ENCODE measurements at regions not wholly inside any gene's neighbourhood (a gene's known extent, or its start where the extent isn't known, plus 50 kb on each side); places are given as distances from the start of the nearest gene placed in this dataset.

DNA sequence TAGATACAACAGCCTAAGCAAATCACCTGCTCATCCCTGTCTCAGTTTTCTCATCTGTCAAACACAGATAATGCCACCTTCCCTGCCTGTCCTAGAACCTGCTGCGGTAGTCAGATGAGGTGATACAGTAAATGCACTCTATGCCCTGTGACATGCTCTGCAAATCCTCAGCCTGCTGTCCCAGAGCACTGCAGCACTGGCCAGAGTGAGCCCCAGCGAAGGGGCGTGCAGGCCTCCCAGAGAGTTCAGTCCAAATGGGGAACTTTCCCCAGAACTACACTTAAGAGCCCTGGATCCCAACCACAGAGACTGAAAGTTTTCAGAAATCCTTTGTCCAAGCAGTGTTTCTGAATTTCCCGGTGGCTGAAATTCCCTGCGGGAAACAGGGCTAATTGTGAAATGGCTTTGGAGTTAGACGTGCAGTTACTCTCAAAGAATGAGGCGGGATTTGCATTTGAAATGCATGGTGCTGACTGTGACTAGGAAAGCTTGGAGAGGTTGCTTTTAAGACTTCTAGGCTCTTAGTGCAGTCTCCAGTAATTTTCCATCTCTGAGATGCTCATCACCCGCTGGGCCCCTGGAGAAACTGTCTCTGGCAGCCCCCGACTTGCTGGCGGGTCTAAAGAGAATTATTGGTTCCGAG, 206.5 kb upstream of the AJAP1 start:
- no peak overlapping the region for H3K27ac Mint-ChIP-seq
- peaks cover 9% of the 10 kb centered on the region for H3K36me3 Mint-ChIP-seq (ENCODE audit: low read depth)
- H3K4me3 Mint-ChIP-seq: no peak overlapping the region
- TF ChIP-seq CTCF (IDR thresholded peaks at IDR 0.05): no peak
- no peaks in the 10 kb centered on the region; the same call in 1 of the 2 replicates for H3K27me3 Mint-ChIP-seq (ENCODE audit: insufficient read depth)
- peaks cover 76% of the 10 kb centered on the region for H3K9me3 Mint-ChIP-seq
- H3K4me1 Mint-ChIP-seq (ENCODE audit: low read depth): no peaks in the 10 kb centered on the region
- no peak for DNase-seq

DNA sequence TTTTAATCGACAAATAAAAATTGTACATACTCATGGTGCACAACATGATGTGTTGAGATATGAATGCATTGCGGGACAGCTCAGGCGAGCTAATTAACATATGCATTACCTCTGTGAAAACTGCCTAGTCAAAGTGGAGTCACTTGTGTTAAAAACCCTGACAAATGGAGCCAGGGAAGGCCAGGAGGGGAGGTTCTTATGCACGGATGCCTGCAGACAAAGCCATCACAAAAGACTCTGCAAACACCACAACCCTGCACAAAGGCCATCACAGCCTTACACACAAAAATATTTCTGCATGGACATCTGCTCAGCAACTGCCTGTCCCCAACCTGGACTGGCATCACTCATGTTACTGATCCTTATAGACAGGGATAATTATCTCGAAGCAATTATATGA, 204.4 kb upstream of the AJAP1 start:
- Mint-ChIP-seq H3K4me1 (ENCODE audit: low read depth) (no peaks in the 10 kb centered on the region), H3K4me3 (no peak overlapping the region), H3K27me3 (ENCODE audit: insufficient read depth) (no peaks in the 10 kb centered on the region), H3K36me3 (ENCODE audit: low read depth) (no peaks in the 10 kb centered on the region), H3K27ac (no peak overlapping the region), H3K9me3 (peaks cover 71% of the 10 kb centered on the region)
- no peak for TF ChIP-seq CTCF (IDR thresholded peaks at IDR 0.05)
- no peak for DNase-seq

GRCh38 chr1:4452701-4453100, 201.7 kb upstream of the AJAP1 start:
- no peak for DNase-seq
- Mint-ChIP-seq H3K27ac (no peak overlapping the region), H3K9me3 (peaks cover 61% of the 10 kb centered on the region), H3K4me3 (no peak overlapping the region), H3K27me3 (ENCODE audit: insufficient read depth) (no peaks in the 10 kb centered on the region), H3K4me1 (ENCODE audit: low read depth) (no peaks in the 10 kb centered on the region), H3K36me3 (ENCODE audit: low read depth) (no peaks in the 10 kb centered on the region)
- no peak for TF ChIP-seq CTCF (IDR thresholded peaks at IDR 0.05)

DNA sequence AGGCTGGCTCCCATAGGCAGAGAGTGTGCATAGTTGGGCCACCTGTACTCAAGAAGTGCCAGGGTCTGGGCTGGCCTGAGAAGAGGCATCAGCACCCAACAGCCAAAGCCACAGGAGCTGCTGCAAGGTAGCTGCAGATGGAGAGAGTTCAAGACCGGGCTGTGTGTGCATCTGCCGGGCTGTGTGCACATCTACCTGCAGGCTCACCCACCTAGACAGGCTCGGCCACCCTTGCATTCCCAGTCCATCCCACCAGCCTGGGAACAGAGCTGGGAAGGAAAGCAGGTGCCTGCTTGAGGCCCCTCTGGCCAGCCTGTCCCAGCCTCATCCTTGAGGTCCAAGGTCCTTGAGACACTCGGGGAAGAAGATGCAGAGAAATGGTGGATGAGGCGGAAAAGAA, 194.4 kb upstream of the AJAP1 start:
- DNase-seq: no peak
- Mint-ChIP-seq H3K27me3 (ENCODE audit: insufficient read depth) (peaks cover 2% of the 10 kb centered on the region; the same call in 1 of the 2 replicates), H3K36me3 (ENCODE audit: low read depth) (peaks cover 7% of the 10 kb centered on the region), H3K27ac (no peak overlapping the region), H3K9me3 (peaks cover 53% of the 10 kb centered on the region), H3K4me3 (no peak overlapping the region), H3K4me1 (ENCODE audit: low read depth) (no peaks in the 10 kb centered on the region)
- TF ChIP-seq CTCF (IDR thresholded peaks at IDR 0.05): no peak

DNA sequence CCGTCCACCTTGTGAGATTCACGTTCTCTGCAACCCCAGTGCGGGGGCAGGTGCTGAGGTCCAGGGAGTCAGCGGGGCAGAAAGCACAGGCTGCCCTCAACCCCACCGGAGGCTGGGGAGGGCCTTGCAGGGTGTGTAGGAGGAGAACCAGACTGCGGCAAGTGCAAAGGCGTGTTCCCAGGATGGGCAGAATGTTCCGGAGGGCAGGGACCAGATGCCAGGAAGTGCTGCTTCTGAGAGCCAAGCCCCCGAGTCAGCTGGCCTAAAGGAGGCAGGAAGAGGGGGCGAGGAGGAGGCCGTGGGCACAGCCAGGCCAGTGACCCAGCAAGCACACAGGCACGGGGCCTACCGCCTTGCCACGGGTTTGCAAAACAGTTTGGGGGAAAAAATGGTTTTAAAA, 193.8 kb upstream of the AJAP1 start:
- Mint-ChIP-seq H3K36me3 (ENCODE audit: low read depth) (peaks cover 7% of the 10 kb centered on the region), H3K27me3 (ENCODE audit: insufficient read depth) (peaks cover 2% of the 10 kb centered on the region; the same call in 1 of the 2 replicates), H3K27ac (no peak overlapping the region), H3K9me3 (peaks cover 53% of the 10 kb centered on the region), H3K4me3 (no peak overlapping the region), H3K4me1 (ENCODE audit: low read depth) (no peaks in the 10 kb centered on the region)
- no peak for TF ChIP-seq CTCF (IDR thresholded peaks at IDR 0.05)
- no peak for DNase-seq
